Fibroblast of skin of scalp (primary cell): ENCODE measurements at regions not wholly inside any gene's neighbourhood (a gene's known extent, or its start where the extent isn't known, plus 50 kb on each side); places are given as distances from the start of the nearest gene placed in this dataset.
A peak's percentile ranks its signal among the peaks of the same experiment; 100 is the strongest.

ENCODE experiments used
- DNase-seq: peaks from one replicate; pipeline ENCODE4 v3.0.0-alpha.2; 2013

DNA sequence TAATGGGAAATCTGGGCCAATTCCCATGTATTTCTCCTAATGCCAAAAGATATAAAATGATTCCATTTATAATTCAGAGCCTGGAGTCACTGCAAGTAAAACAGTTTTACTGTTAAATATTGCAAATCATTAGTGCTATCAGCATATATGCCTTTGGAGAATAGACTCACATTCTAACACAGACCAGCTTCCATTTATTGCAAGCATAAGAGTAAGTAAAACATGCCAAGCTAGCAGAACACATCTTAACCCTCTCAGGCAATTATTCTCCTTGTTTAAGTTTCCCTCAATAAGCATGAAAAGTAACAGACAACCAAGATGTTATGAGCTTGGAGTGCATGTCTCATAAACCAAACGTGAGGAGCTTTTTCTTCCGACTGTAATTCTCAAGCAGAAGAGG is 173.9 kb upstream of the GRIP1 start:
- DNase-seq = no peak

DNA sequence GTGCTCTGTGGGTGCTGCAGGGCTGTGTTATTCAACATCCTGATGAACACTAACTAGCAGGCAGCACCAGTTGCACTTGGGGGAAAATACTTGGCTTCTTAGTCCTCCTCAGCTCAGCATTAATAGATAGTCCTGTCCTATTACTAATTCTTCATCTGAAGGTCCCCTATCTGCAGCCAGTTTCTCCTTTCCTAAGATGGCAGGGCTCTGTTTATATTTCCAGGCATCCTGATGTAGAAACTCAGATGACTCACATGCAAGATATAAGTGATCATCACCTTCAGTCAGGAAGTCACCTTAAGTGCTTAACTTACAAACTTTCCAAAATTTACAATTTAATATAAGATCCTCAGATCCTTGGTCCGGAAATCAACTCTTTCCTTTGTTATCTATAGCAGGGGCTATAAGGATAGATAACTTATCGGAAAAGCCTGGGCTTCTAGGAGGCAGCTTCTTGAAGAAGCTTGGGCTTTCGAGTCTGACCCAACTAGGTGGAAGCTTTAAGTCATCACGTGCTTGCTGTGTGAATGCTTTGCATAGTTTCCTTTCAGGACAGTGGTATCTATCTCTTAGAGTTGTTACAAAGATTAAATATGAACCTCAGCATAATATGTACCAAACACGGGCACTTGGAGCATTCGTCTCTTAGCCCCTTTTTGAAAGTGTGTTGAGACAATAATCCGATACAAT is 181.0 kb upstream of the GRIP1 start:
- no peak for DNase-seq

DNA sequence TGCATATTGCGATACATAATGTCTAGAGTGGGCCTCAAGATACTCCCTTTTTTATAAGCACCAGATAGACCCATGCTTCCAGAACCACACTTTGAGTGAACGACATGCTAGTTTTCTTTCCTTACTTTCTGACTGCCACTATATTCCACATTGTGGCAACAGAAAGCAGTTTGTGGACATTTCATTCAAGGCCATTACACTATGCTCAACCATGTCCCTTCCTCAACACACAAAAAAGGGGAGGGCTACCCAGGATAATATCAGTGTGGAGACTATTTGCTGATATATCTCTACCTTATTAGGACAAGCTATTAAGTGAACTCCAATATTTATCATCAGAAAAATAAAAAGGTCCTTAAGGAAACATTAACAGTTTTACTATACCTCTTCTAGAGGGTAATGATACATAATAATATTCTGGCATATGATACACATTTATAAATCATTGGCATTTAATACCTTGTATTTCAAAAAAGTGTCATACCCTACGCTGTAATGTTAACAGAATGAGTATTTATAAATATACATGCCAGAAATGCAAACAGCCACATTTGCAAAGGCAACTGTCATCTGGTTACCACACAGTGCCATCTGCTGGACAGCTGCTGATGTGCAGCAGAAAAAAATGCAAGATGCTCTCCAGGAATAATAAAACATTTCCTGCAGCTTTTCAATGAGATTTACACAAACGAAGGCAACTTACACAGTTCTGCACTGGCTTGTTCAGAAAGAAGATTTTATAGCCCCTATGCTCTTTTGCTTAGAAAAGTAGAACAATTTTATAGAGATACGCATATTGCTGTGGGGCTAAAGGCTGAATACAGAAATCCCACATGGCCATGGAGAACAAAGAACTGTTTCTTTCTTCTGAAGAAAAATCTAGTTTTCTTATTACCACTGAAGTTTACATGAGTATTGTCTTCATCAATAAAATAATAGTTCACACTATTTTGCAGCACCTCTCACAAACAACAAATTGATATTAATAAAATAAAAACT is 182.2 kb upstream of the GRIP1 start:
- peak; percentile 63 for DNase-seq

DNA sequence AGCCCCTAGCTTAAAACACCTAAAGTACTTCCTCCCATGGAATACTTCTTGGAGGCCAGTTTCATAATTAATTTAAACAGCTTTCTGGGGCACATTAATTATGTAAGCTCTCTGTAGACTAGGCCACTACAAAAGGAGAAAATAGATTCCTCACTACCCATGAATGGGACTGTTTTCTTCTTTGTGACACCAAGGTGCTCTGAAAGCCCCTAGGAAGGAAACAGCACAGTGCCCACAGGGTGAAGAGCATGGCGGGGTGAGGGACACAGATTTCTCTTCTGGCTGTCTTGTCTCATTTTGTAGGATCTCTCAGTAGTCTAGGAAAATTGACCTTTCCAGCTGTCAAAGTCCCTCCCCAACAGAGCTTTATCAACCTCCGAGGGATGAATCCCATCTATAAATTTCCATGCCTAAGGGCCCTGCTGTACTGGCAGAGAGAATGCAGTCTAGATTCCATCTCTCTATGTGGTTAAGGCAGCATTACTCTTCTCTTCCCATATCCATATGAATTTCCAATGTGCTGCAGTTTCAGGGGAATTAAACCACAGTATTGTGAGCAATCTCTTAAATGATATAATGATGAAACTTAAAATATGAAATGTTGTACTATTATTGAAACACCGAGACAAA is 183.6 kb upstream of the GRIP1 start:
- DNase-seq = no peak

DNA sequence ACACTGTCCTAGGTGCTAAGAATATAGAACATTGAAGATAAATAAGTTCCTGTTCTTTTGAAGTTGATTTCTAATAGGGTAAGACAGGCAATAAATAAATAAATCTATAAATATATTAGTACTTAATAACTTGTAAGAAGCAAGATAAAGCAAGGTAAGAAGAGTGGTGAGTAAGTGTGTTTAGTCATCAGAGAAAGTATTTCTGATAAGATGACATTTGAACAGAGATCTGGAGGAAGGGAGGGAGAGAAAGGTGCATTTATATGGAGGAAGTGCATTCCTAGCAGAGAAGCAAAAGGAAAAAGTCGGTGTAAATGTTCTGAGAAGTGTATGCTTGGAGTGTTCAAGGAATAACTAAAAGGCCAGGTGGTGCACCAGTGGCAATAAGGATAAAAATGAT is 184.4 kb upstream of the GRIP1 start:
- DNase-seq = no peak

DNA sequence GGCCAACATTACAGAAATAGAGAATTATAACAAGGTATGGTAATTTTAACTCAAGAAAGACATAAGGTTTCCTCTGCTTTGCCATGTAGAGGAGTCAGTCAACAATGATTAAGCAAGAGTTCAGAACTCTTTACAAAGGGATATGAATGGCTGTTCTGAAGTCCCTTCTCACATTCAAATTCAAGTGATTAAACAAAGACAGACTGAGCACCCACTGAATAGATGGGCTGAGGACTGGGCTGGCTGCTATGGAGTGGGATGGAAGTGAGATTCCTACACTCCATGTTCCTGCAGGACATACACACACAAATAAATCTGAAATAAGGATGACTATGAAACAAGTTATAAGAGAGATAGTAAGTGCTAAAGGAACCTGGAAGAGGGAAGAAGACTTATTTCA is 199.0 kb upstream of the GRIP1 start:
- DNase-seq = no peak

DNA sequence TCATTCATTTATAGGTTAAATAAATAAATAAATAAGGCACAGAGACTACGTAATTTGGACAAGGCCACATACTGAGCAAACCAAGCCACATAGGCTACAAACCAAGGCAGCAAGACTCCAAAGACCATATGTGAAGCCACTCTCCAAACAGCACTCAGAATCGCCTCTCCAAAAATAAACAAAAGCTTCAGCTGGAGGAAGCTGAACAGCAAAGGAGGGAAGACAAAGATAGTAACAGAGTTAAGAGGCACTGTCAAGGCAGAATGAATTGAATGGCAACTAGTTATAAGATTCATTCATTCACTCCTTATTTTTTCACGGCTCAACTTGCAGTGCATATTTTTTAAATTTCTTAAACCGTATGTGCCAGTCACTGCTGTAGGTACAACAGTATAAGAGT is 200.5 kb upstream of the GRIP1 start:
- no peak for DNase-seq

DNA sequence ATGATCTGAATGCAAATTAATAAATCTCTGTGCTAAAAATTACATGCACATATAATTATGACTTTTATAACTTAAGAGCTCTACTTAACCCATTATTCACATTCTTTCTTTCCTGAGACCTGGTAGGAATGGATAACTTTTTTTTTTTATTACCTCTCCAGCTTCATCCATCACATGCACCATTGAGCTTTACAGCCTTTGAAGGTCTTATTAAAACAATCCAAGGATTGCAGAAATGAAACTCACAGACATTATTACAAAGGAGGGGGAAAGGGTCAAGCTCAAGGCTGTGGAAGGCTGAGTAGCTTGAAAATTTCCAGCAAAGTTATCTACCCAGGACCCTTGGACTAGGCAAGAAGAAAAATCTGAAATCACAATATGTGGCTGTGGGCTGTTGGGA is 202.5 kb upstream of the GRIP1 start:
- DNase-seq = no peak

DNA sequence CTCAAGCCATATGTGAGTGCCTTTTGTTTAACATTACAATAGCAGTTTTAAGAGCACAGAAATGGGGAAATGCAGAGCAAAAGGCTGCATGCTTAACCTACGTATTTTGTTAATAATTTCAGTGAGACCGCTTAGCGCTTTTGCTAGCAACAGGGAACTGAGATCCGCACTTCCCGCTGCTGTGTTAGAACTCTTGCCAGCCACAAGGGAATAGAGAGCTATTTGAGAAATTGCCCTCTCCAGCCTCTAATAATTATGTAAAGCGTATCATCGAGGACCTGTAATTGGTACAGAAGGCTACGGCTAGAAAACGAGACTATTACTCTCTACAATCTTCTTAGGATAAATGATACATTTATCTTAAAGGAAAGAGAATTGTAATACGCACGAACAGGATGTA is 205.2 kb upstream of the GRIP1 start:
- no peak for DNase-seq

DNA sequence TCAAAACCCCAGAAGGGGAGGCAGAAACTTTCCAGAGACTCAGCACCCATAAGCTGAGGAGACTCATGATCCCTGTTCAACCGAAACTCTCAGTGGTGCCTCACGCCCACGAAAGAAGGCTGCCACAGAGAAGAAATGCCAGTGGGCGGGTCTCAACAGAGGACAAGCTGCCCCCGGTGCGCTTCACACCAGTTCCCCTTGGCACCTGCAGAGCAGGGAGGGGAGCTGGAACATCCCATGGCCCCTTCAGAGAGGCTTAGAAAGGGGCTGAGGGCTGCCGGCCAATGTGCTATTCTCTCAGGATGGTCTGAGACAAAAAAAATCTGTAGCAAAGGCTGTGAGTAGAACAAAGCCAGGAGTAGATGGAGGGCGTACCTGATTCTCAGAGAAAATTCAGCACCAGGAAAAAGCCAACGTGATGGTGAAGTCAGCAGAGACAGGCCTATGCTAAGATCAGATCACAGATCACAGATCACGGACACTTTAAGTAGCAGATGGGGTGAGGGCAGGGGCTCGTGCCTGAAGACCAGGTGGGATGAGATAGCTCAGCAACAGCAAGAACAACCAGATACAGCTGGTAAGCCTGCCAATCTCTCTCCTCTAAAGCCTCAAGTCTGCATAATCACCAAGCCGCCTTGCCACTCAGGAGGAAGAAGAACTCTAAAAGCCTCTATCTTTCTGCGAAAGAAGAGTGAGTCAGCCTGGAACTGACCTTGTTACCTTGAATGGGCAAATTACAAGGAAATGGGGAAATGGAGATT is 206.4 kb upstream of the GRIP1 start:
- DNase-seq = no peak

DNA sequence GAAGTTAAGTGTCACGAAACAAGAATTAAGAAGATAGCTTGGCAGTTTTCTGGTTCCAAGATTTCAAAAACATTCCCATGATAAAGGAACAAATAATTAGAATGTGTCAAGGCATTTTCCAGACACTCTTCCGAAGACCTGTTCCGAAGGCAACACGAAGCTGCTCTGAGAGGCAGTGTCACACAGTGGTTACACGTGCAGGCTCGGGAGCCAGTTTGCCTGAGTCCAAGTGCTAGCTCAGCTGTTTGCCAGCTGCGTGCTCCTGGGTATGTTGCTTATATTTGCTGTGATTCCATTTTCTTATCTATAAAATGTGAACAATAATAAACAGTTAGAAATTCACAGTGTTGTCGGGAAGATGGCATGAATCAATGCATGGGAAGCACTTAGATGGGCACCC is 217.9 kb upstream of the GRIP1 start:
- no peak for DNase-seq

DNA sequence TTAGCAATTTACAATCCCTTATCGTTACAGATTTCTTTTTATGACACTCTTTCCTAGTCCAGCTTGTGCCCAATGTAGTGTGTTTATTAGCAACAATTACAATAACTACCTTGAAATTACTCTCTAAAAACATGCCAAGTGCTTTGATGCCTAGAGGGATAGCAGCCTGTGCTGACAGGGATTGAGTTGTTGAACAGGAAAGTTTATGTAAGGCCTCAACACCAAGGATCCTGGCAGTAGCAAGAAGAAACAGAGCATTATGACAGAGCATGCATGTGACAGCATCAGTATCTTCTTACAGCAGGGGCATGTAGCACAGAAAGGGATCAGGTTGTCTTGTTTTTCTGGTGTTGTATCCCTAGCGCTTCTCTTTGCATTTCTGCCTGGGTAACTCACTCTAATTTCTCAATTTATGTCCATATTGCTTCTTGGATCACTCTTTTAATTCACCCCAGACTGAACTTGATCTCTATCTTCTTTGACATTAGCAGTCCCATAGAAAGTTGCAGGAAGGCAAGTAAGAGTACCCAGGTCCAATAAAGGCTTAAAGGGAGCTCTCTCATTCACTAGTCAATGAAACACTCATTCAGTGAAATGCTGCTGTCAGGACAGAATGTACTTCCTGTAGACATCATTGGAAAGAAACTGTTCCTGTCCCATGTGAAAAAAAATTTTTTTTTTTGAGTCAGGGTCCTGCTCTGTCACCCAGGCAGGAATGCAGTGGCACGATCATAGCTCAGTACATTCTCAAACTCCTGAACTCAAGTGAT is 220.0 kb upstream of the GRIP1 start:
- no peak for DNase-seq

DNA sequence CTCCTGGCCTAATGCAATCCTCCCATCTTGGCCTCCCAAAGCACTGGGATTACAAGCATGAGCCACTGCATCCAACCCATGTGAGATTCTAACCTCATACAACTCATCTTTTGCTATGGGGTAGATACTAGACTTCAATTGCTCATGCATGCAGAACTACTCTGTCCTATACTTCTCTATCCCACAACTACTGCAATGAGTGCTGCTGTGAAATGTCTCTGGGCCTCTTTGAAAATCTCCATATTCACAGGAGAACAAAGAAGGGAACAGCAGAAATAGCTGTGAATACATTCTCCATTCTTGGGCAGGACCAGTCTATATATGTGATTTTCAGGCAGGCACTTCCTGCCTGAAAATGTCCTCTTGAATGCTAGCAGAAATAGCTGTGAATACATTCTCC is 220.7 kb upstream of the GRIP1 start:
- DNase-seq = no peak

DNA sequence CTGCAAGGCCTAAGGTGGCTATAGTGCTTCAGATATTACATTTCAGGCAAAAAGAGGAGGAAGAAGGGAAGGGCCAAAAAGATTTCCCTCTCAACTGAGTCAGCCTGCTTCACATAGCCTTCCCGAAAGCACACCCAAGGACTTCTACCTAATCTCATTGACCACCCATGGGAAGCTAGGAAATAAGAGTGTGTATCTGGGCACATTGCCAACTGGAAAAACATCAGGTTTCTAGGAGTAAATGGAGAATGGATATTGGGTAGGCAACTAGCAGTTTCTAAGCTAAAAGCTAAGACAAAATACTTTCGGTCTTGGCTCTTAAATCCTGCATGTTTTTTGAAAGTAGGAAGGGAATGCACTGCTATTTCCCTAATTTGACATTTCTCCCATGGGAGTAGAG is 221.7 kb upstream of the GRIP1 start:
- DNase-seq = no peak

DNA sequence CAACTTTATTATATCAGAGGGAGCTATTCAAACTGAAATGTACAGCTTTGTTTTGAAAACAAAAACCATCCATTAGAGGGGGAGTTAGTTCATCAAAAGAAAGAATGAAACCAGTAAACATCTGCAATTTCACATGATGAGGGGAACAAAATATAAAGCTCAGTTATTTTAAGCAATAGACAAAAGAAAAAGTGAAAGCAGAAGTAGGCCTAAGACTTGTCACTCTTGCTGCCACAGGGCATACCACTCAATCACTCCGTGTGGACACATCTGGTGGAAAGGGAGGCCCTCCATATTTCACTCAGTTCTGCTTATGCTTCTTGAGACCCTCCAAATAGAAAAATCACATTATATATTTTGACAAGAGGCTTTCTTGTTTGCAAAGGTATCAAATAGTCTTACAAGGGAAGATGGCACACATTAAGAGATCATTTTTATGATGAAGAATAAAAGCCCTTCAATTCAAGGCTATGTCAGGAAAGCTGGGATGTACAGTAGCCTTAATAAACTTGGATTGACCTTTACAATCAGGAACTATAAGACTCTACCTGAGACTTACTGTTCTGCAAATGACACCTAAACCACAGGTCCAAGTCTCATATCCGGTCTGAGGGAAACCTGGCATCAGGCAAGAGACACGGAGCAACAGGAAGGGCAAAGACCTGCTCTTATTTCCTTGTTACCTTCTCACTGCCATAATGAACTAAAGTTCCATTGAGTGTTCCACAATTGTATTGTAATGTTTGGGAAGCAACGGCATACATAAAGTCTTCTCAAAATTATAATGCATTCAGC is 222.5 kb upstream of the GRIP1 start:
- no peak for DNase-seq

DNA sequence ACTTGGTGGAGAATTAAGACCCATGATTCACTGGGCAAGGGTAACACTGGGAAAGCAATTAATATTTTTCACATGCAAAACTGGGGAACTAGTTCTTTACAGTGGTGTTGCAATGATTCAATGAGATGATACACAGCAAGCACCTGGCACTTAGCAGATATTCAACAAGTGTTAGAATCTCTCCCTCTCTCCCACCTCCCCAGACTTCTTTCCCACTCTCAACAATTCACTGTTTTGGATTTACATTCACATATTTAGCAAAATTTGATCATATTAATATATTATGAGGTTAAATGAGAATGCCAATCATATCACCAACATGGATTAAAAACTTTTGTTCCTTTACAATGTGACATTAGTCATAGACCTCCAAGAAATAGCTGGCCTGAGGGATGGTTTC is 223.1 kb upstream of the GRIP1 start:
- DNase-seq = no peak

DNA sequence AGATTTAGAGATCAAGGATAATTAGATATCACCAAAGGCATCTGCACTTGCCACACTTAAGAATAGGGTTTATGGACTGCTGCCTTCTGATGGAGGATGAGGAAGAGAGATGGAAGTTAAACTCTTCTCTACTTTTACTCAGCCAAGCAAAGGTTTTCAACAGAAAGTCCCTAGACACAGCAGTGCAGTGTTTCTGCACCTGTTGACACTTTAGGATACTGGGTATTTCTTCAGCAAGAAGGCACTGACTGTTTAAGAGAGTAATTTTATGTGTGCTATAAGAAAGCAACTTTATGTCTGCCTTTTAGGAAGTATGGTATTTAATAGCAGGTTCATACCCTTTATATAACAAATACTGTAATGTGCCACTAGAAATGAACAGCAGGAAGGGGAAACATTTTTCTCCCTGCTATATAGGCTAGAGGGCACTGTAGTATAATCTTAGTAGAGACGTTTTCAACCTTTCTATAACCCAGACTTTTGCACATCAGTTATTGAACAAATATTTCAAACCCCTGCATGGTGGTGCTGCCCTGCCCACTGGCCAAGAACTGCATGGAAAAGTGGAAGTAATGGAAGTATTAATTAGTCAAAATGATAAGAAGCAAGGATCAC is 225.0 kb upstream of the GRIP1 start:
- DNase-seq = no peak

DNA sequence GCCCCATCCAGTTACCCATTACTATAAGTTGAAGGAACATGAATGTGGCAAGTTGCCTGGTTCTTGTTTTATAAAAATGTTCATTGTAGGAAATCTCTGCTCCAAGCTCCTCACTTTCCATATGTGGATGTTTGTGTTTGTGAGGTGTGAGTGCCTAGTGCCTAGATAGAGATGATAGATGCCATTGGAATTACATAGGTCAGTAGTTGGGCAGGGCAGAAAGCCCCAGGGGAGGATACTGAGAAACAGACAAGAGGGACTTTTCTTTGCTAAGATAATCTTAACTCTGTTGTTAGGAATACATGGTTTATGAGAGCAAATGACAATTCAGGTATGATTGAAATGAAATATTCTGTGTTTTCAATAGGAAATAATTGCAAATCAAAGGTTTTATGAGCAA is 226.3 kb upstream of the GRIP1 start:
- no peak for DNase-seq

DNA sequence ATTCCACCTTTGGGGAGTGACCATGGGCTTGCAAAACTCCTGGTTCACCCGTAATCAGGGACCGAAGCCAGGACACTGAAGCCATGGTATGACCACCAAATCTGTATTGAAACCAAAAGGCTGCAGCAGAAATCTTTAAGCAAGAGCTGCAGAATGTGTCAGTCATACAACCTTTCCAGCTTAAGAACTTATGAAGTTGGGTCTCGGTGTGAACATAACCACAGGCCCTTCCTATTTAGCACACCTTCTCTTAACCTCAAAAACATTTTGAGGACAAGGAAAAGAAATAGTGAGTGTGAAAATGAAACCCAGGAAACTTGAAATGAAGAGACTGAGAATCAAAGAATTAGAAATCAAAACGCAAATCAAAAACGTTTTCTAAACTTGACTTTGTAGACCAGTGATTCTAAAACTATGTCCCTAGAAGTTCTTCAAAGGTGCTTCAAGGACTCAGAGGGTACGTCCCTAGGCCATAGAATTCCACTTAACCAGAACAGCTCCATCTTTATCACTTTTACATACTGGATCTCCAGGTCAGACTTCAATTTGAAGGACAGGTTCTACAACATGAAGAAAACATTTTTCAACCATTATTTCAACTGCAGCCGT is 231.6 kb upstream of the GRIP1 start:
- DNase-seq = no peak

DNA sequence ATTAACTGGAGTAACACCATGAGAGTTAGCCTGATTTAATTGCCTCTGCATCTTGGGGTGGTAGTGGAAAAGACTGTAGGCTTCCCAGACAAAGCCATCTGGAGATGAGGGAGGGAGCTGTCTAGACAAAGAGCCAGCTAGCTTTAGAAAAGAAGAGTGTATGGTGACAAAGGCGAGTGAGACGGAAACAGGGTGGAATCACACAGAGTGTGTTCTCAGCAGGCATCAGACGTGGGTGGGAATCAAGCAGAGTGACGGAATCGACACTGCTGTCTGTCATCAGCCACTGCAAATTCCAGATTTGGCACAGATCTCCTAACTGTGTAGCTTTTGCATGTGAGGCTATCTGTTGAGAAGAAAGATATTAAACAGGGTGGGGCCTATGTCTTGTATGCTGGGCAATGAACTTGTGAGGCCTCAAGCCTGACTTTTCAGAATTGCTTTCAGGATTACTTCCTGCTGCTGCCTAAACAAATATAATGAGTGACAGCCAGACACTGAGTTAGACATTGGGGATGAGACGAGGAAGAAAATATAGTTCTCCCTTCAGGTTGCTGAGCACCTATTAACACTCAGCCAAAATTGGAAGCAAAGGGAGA is 236.5 kb upstream of the GRIP1 start:
- peak; percentile 0 for DNase-seq
